Activated T-cell treated with anti-CD3 and anti-CD28 coated beads, Interleukin-2, amount 50 U/mL, for 24 hours (primary cell): ENCODE measurements at regions not wholly inside any gene's neighbourhood (a gene's known extent, or its start where the extent isn't known, plus 50 kb on each side); places are given as distances from the start of the nearest gene placed in this dataset.

Source experiments
- DNase-seq: peaks from one replicate; pipeline ENCODE4 v3.0.0-alpha.2; 2020
- H3K27ac Mint-ChIP-seq: 2 replicates; pipeline ENCODE4 v1.8.0; 2020; ENCODE audit warnings: mild to moderate bottlenecking, mixed read lengths
- H3K27me3 Mint-ChIP-seq: 2 replicates; pipeline ENCODE4 v1.8.0; 2020; ENCODE audit warnings: mixed read lengths
- H3K36me3 Mint-ChIP-seq: 2 replicates; pipeline ENCODE4 v1.8.0; 2020; ENCODE audit warnings: low read depth, mixed read lengths
- H3K4me1 Mint-ChIP-seq: 2 replicates; pipeline ENCODE4 v1.8.0; 2020; ENCODE audit warnings: low read depth, mixed read lengths
- H3K4me3 Mint-ChIP-seq: 2 replicates; pipeline ENCODE4 v1.8.0; 2020; ENCODE audit warnings: mild to moderate bottlenecking, moderate library complexity, mixed read lengths
- H3K9me3 Mint-ChIP-seq: 2 replicates; pipeline ENCODE4 v1.8.0; 2020; ENCODE audit warnings: mixed read lengths

DNA sequence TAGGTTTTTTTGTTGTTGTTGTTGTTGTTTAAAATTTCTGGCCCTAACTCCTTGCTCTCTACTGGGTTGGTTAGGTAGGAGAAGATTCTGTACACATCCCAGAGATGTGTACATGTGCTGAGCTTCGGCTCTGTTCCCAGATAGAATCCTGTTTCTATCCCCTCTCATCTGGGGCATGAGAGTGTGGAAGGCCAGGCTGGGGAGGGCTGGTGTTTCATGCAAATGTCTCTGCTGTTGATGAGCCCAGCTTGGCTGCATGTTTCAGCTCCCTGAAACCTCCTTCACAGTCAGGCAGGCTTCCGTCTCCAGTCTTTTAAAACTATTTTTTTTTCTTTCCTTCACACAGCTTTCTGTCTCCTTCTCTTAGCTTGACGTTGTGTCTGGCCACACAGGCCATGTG, 526.9 kb upstream of the KLF4 start:
- Mint-ChIP-seq H3K4me1 (no peaks in the 10 kb centered on the region), H3K27ac (no peak overlapping the region), H3K27me3 (no peaks in the 10 kb centered on the region), H3K4me3 (no peak overlapping the region), H3K36me3 (no peaks in the 10 kb centered on the region), H3K9me3 (peaks cover 2% of the 10 kb centered on the region)
- DNase-seq = no peak

DNA sequence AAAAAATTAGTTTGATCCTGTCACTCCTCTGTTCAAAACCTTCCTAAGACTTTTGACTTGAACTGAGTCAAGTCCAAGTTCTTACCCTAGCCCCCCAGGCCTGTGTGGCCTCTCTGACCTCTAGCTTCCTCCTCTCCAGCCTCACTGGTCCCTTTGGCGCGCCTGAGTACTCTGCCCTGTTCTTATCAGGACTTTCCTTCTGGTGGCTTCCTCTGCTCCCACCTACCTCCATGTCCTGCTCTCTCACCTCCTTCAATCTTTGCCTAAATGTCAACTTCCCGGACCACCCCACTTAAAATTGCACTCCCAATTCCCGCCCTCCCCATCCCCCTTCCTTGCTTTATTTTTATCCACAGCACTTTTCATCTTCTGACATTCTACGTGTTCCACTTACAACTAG, 526.1 kb upstream of the KLF4 start:
- no peak overlapping the region for H3K4me3 Mint-ChIP-seq
- no peaks in the 10 kb centered on the region for H3K4me1 Mint-ChIP-seq
- H3K27ac Mint-ChIP-seq = no peak overlapping the region
- peaks cover 2% of the 10 kb centered on the region for H3K9me3 Mint-ChIP-seq
- no peaks in the 10 kb centered on the region for H3K36me3 Mint-ChIP-seq
- no peak for DNase-seq
- no peaks in the 10 kb centered on the region for H3K27me3 Mint-ChIP-seq

GRCh38 chr9:108014353-108014752, 524.8 kb upstream of the KLF4 start:
- Mint-ChIP-seq H3K4me3 (no peak overlapping the region), H3K4me1 (no peaks in the 10 kb centered on the region), H3K36me3 (no peaks in the 10 kb centered on the region), H3K9me3 (peaks cover 2% of the 10 kb centered on the region), H3K27me3 (no peaks in the 10 kb centered on the region), H3K27ac (no peak overlapping the region)
- no peak for DNase-seq

- H3K9me3 Mint-ChIP-seq = peaks cover 2% of the 10 kb centered on the region
- no peaks in the 10 kb centered on the region for H3K36me3 Mint-ChIP-seq
- H3K4me1 Mint-ChIP-seq = no peaks in the 10 kb centered on the region
- no peak for DNase-seq
- no peak overlapping the region for H3K4me3 Mint-ChIP-seq
- H3K27ac Mint-ChIP-seq = no peak overlapping the region
- H3K27me3 Mint-ChIP-seq = no peaks in the 10 kb centered on the region
Observed at GRCh38 chr9:108012886-108013665, 523.5 kb upstream of the KLF4 start.

GRCh38 chr9:108012405-108012804, 522.8 kb upstream of the KLF4 start:
- no peaks in the 10 kb centered on the region for H3K27me3 Mint-ChIP-seq
- H3K36me3 Mint-ChIP-seq = no peaks in the 10 kb centered on the region
- H3K9me3 Mint-ChIP-seq = peaks cover 2% of the 10 kb centered on the region
- no peak for DNase-seq
- H3K4me1 Mint-ChIP-seq = no peaks in the 10 kb centered on the region
- no peak overlapping the region for H3K27ac Mint-ChIP-seq
- H3K4me3 Mint-ChIP-seq = no peak overlapping the region

DNA sequence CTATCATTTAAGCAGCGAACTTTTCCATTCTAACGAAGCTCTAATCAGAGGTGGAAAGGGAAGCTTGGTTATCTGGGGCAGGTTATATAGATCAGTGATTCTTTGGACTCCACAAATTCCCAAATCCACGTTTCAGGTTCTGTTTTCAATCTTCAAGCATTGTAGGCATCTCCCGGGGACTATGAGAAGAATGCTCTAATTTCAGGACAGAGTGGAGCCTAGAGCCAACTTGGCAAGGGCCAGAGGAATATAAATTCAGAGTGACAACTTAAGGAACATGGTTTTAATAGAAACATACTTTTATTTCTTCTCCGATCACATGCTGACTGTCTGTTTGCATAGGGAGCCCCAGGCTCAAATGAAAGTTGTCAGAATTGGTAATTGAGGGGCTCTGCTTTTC, 514.0 kb upstream of the KLF4 start:
- no peaks in the 10 kb centered on the region for H3K27me3 Mint-ChIP-seq
- no peak for DNase-seq
- H3K9me3 Mint-ChIP-seq = no peaks in the 10 kb centered on the region
- H3K4me3 Mint-ChIP-seq = no peak overlapping the region
- no peaks in the 10 kb centered on the region for H3K36me3 Mint-ChIP-seq
- H3K27ac Mint-ChIP-seq = no peak overlapping the region
- no peaks in the 10 kb centered on the region for H3K4me1 Mint-ChIP-seq

DNA sequence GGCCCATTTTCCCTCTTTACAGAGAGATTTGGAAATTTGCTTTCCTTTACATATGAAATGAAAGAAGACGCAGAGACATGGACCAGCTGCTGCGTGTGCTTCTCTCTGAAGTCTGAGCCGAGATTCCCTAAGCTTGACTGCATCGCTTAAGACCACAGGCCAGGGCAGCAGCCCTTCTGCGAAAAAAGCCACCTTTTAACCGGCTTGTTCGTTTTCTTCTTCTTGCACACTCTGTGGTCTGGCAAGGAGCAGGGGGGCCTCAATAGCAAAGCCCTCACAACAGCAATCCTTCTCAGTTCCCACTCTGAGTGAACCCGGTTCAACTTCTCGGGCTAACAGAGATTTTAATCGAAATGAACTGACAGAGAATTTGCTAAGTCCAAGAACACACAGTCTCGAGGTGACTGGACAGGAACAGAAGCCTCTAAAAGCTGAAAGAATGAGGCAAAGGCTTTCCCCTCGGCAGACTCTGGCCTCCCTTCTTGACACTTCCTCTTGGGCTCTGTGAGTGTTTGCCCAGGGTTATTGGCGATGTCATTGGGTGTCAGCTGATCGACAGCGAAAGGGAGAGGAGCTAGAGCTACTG, 512.9 kb upstream of the KLF4 start:
- no peak overlapping the region for H3K4me3 Mint-ChIP-seq
- no peaks in the 10 kb centered on the region for H3K36me3 Mint-ChIP-seq
- no peaks in the 10 kb centered on the region for H3K9me3 Mint-ChIP-seq

GRCh38 chr9:108001237-108001636, 511.7 kb upstream of the KLF4 start:
- H3K27ac Mint-ChIP-seq = no peak overlapping the region
- no peak overlapping the region for H3K4me3 Mint-ChIP-seq
- no peaks in the 10 kb centered on the region for H3K9me3 Mint-ChIP-seq
- H3K36me3 Mint-ChIP-seq = no peaks in the 10 kb centered on the region
- H3K27me3 Mint-ChIP-seq = no peaks in the 10 kb centered on the region
- no peak for DNase-seq
- H3K4me1 Mint-ChIP-seq = no peaks in the 10 kb centered on the region

More for the DNA sequence above, 512.9 kb upstream of the KLF4 start:
- H3K27me3 Mint-ChIP-seq = no peaks in the 10 kb centered on the region
- H3K27ac Mint-ChIP-seq = no peak overlapping the region
- no peak for DNase-seq
- H3K4me1 Mint-ChIP-seq = no peaks in the 10 kb centered on the region

- no peaks in the 10 kb centered on the region for H3K27me3 Mint-ChIP-seq
- no peaks in the 10 kb centered on the region for H3K36me3 Mint-ChIP-seq
- H3K9me3 Mint-ChIP-seq = no peaks in the 10 kb centered on the region
- no peak for DNase-seq
- no peak overlapping the region for H3K4me3 Mint-ChIP-seq
- no peak overlapping the region for H3K27ac Mint-ChIP-seq
- H3K4me1 Mint-ChIP-seq = no peaks in the 10 kb centered on the region
Observed at GRCh38 chr9:107999890-108000289, 510.3 kb upstream of the KLF4 start.

DNA sequence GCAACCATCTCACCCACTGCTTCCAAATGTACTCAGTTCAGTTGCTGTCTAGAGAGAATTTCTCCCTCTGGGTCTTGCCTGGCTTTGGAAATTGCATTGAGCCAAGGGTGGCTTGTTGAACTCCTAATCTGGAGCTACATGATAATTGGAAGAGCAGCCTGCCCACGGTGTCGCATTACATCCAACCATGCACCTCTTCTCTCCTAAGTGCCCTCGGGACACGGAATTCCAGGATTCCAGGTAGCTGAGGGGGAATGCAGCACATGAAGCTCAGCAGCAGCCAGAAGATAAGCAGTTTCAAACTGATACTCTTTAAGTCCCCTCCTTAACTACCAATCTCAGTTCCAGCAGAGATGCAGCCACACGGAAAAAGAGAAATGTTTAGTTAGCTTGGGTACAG, 509.4 kb upstream of the KLF4 start:
- no peak for DNase-seq
- Mint-ChIP-seq H3K36me3 (no peaks in the 10 kb centered on the region), H3K27me3 (no peaks in the 10 kb centered on the region), H3K27ac (no peak overlapping the region), H3K9me3 (no peaks in the 10 kb centered on the region), H3K4me3 (no peak overlapping the region), H3K4me1 (no peaks in the 10 kb centered on the region)

DNA sequence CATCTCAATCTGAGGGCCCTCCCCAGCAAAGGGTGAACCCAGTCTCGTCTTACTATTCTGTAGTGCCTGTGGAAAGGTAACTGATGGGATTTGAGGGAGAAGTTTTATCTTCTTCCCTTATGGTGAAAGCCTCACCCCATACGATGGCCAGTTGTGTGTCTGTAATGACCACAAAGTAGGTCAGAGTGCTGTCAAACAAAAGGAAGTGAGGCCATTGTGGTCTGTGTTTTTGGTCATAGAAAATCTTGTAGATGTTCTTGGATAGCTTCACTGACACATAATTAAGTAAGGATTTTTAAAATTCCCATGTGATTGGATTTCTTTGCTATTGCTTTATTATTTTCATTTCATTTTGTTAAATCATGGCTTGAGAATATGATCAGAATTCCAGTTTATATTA, 505.1 kb upstream of the KLF4 start:
- no peaks in the 10 kb centered on the region for H3K9me3 Mint-ChIP-seq
- H3K4me3 Mint-ChIP-seq = no peak overlapping the region
- no peaks in the 10 kb centered on the region for H3K36me3 Mint-ChIP-seq
- no peak overlapping the region for H3K27ac Mint-ChIP-seq
- H3K27me3 Mint-ChIP-seq = no peaks in the 10 kb centered on the region
- no peak for DNase-seq
- no peaks in the 10 kb centered on the region for H3K4me1 Mint-ChIP-seq

DNA sequence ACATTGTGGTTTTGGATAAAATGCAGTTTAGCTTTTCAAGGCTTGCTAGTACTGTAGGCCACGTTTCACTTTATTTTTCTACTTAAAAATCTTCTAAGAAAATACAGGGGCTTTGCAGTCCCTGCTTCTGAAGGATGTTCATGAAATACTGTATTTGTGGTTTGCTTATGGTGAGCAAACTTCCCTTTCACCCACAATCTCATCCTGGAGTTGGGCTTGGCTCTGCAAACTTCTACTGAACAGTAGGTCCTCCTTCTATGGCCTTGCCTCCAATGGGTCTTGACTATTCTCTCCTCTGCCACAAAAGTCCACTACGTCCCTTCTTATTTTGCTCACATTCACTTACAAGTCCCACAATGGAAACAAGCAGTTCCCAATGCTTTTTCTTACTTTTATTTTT, 502.7 kb upstream of the KLF4 start:
- no peak for DNase-seq
- H3K4me1 Mint-ChIP-seq = no peaks in the 10 kb centered on the region

GRCh38 chr9:107991581-107991980, 502.0 kb upstream of the KLF4 start:
- H3K27me3 Mint-ChIP-seq = peaks cover 3% of the 10 kb centered on the region
- H3K4me3 Mint-ChIP-seq = no peak overlapping the region
- no peaks in the 10 kb centered on the region for H3K9me3 Mint-ChIP-seq
- H3K27ac Mint-ChIP-seq = no peak overlapping the region
- no peak for DNase-seq
- no peaks in the 10 kb centered on the region for H3K4me1 Mint-ChIP-seq
- H3K36me3 Mint-ChIP-seq = no peaks in the 10 kb centered on the region

More for the DNA sequence above, 502.7 kb upstream of the KLF4 start:
- no peaks in the 10 kb centered on the region for H3K9me3 Mint-ChIP-seq
- H3K27ac Mint-ChIP-seq = no peak overlapping the region
- no peak overlapping the region for H3K4me3 Mint-ChIP-seq
- peaks cover 3% of the 10 kb centered on the region for H3K27me3 Mint-ChIP-seq
- no peaks in the 10 kb centered on the region for H3K36me3 Mint-ChIP-seq

DNA sequence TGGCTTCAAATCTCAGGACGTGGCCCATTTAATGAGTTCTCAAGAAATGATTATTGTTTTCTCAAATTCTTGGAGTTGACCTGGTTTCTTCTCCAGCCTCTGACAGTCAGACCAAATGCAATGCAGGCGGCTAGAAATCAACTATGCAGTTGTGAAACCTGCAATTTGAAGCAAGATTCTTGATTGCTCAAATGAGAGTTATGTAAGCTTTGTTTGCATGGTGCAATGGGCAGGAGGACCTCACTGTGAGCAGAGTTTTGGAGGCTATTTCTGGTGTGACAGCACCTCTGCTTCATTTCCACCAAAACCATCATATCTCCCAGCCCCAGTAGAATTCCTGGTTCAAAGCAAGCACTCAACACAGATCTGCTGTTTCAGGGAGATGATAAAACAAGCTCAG, 500.0 kb upstream of the KLF4 start:
- Mint-ChIP-seq H3K4me1 (no peaks in the 10 kb centered on the region), H3K4me3 (no peak overlapping the region), H3K27me3 (peaks cover 3% of the 10 kb centered on the region), H3K36me3 (no peaks in the 10 kb centered on the region), H3K27ac (no peak overlapping the region), H3K9me3 (no peaks in the 10 kb centered on the region)
- no peak for DNase-seq

GRCh38 chr9:107989099-107989498, 499.5 kb upstream of the KLF4 start:
- H3K27me3 Mint-ChIP-seq = peaks cover 3% of the 10 kb centered on the region
- no peak overlapping the region for H3K4me3 Mint-ChIP-seq
- no peaks in the 10 kb centered on the region for H3K4me1 Mint-ChIP-seq
- H3K27ac Mint-ChIP-seq = no peak overlapping the region
- H3K9me3 Mint-ChIP-seq = no peaks in the 10 kb centered on the region
- no peak for DNase-seq
- no peaks in the 10 kb centered on the region for H3K36me3 Mint-ChIP-seq
